Endothelial cell of umbilical vein (primary cell): ENCODE measurements at regions not wholly inside any gene's neighbourhood (a gene's known extent, or its start where the extent isn't known, plus 50 kb on each side); places are given as distances from the start of the nearest gene placed in this dataset.

ENCODE experiments used
- FOS ChIP-seq: IDR thresholded peaks from 2 replicates; pipeline ENCODE4 v1.6.1; 2011; ENCODE audit warnings: mild to moderate bottlenecking, low read length, moderate library complexity, borderline replicate concordance; ENCODE audit not compliant: insufficient read depth
- JUN ChIP-seq: IDR thresholded peaks from 2 replicates; pipeline ENCODE4 v1.6.1; 2011; ENCODE audit warnings: borderline replicate concordance, low read depth; ENCODE audit not compliant: insufficient read length, insufficient read depth
- MYC ChIP-seq: IDR thresholded peaks from one replicate; pipeline ENCODE4 v1.6.1; 2011; ENCODE audit warnings: mild to moderate bottlenecking, low read depth, low read length
- POLR2A ChIP-seq: IDR thresholded peaks from 2 replicates; pipeline ENCODE4 v1.6.1; 2012; ENCODE audit warnings: low read depth, mild to moderate bottlenecking, control low read depth, low read length
- TF ChIP-seq, protein P1 (sequence below), 2 donors: IDR thresholded peaks; 1 replicate in 1 of 2; 2 replicates in 1 of 2; pipeline ENCODE4 v1.5.1; 2011; ENCODE audit warnings: low read length in 2 of 2, mild to moderate bottlenecking in 2 of 2, moderate library complexity in 2 of 2, control low read depth in 1 of 2, inconsistent platforms in 1 of 2, low read depth in 1 of 2; ENCODE audit not compliant: insufficient read depth in 1 of 2; ENCODE audit errors: extremely low read depth in 1 of 2
- TF ChIP-seq, protein P2 (sequence below): IDR thresholded peaks from 2 replicates; pipeline ENCODE4 v1.6.1; 2011; ENCODE audit not compliant: insufficient read depth, insufficient read length

DNA sequence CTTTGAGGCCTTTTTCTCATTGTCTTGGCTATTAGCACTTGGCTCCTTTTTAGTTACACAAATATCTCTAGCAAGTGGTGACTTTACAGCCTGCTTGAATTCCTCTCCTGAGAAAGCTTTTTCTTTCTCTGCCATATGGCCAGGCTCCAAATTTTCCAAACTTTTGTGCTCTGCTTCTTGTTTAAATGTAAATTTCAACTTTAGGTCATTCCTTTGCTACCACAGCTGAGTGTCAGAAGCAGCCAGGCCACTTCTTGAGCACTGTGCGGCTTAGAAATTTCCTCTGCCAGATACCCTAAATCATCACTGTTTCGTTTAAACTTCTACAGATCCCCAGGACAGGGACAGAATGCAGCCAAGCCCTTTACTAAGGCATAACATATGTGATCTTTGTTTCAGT is 222.4 kb downstream of the FBXO8 start:
- TF ChIP-seq, protein P1, sequence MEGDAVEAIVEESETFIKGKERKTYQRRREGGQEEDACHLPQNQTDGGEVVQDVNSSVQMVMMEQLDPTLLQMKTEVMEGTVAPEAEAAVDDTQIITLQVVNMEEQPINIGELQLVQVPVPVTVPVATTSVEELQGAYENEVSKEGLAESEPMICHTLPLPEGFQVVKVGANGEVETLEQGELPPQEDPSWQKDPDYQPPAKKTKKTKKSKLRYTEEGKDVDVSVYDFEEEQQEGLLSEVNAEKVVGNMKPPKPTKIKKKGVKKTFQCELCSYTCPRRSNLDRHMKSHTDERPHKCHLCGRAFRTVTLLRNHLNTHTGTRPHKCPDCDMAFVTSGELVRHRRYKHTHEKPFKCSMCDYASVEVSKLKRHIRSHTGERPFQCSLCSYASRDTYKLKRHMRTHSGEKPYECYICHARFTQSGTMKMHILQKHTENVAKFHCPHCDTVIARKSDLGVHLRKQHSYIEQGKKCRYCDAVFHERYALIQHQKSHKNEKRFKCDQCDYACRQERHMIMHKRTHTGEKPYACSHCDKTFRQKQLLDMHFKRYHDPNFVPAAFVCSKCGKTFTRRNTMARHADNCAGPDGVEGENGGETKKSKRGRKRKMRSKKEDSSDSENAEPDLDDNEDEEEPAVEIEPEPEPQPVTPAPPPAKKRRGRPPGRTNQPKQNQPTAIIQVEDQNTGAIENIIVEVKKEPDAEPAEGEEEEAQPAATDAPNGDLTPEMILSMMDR (IDR thresholded peaks at IDR 0.05; ENCODE audit: extremely low read depth in 1 of 2, insufficient read depth in 1 of 2, low read depth in 1 of 2, low read length in 2 of 2), result no peak
- no peak for TF ChIP-seq POLR2A
- no peak for TF ChIP-seq FOS
- TF ChIP-seq JUN, result no peak
- TF ChIP-seq MYC, result no peak
- TF ChIP-seq, protein P2, sequence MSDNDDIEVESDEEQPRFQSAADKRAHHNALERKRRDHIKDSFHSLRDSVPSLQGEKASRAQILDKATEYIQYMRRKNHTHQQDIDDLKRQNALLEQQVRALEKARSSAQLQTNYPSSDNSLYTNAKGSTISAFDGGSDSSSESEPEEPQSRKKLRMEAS, result no peak
